Esophagus muscularis mucosa (tissue), 4 donors: ENCODE measurements at regions not wholly inside any gene's neighbourhood (a gene's known extent, or its start where the extent isn't known, plus 50 kb on each side); places are given as distances from the start of the nearest gene placed in this dataset.

Experiments
- CTCF ChIP-seq, 3 experiments: fragments of 200-600 bp in 2 of 3; fragments of 450-650 bp in 1 of 3; sonication (generic) in 2 of 3; IDR thresholded peaks; one replicate each; pipeline ENCODE4 v1.5.1; 2017 to 2019; ENCODE audit warnings: antibody characterized with exemption in 3 of 3, mild to moderate bottlenecking in 2 of 3, moderate library complexity in 1 of 3
- EP300 ChIP-seq: sonication (generic); formaldehyde crosslinking; IDR thresholded peaks from one replicate; pipeline ENCODE4 v1.6.1; 2017; ENCODE audit warnings: antibody characterized with exemption
- POLR2AphosphoS5 ChIP-seq, 2 donors: sonication (generic); formaldehyde crosslinking; IDR thresholded peaks; one replicate each; pipeline ENCODE4 v1.6.1; 2017; ENCODE audit warnings: antibody characterized with exemption in 2 of 2

GRCh38 chr1:57916041-57916440 lies 492.2 kb upstream of the DAB1 start:
- no peak for TF ChIP-seq CTCF (IDR thresholded peaks at IDR 0.05)
- TF ChIP-seq POLR2AphosphoS5 (IDR thresholded peaks at IDR 0.05) = no peak
- TF ChIP-seq EP300 = no peak
